HK-2 (cell line): ENCODE measurements at regions not wholly inside any gene's neighbourhood (a gene's known extent, or its start where the extent isn't known, plus 50 kb on each side); places are given as distances from the start of the nearest gene placed in this dataset.

Experiments
- DNase-seq: peaks from one replicate; pipeline ENCODE4 v3.0.0-alpha.2; 2018; ENCODE audit not compliant: unreplicated experiment

DNA sequence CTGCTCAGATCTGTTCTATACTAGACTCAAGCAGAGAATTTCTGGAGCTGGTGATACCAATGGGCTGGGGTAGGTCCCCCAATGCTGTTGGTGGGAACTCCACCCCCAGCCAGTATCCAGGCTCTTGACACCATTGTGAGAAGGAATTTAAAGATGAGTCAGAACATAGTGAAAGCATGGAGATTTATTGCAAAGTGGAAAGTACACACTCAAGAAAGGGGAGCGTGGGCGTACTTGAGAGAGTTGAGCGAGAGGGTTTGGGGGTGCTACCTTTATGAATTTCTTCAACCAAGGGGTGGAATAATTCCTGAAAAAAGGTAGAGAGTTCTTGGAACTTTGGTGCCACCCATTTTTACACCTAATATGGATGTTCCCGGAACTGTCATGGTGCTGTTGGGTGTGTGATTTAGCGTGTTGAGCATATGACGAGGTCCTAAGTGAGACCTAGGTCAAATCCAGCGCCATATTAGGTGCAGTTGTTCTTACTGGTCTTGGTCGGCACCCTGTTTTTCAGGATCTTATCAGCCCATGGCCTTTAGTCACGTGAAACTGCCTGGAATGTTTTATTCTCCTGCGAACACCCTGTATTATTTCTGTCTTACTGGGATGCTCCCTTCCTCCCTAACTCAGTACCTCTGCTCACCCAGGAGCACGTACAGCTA is 122.0 kb upstream of the AHR start:
- no peak for DNase-seq

- no peak for DNase-seq
Observed at GRCh38 chr7:17178545-17178944, 119.9 kb upstream of the AHR start.

DNA sequence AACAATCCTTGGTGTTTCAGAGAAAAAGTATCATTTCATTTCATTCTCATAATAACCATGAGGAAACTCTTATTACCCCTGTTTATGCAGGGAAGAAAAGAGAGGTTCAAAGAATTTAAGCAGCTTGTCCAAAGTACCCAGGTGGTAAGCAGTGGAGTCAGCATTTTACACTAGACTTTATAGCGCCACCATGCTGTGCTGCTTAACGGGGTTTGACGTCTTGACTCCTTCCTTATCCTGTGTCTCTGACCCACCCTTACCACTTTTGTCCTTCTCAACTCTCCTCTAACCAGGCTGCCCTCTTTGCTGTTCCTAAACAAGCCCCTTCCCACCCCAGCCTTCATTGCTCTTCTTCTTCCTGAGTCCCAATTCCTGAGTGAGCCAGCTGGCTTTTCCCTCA is 117.0 kb upstream of the AHR start:
- DNase-seq: no peak

DNA sequence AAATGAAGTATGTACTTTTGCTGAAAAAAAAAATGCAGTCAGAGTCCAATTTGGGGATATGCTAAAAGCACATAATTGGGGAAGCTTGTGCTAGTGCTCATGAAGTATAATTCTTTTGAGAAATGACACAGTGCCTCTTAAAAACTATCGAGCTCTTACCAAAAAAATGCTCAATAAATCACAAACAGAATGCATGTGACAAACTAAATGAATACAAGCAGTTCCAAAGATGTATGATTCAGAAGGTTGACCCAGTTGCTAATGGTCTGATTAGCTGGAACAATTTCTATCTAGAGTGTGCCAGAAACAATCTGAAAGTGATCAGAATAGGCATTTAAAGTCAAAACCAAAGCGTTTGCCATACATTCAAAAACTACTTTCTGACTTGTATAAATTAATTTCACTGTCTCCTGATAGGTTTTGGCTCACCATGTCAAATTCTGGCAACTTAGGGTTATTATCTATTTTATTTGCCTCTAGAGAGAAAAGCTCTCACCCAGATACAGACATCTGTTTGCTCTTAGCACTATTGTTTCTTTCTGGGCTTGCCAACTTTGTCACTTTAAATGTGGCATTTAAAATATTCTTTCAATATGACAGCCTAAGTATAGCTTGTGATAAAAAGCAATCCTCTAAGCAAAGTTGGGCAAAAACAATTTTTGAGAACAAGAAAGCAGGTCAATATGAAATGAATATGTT is 114.7 kb upstream of the AHR start:
- DNase-seq: no peak

GRCh38 chr7:17184805-17185689 is 113.4 kb upstream of the AHR start:
- DNase-seq: no peak

DNA sequence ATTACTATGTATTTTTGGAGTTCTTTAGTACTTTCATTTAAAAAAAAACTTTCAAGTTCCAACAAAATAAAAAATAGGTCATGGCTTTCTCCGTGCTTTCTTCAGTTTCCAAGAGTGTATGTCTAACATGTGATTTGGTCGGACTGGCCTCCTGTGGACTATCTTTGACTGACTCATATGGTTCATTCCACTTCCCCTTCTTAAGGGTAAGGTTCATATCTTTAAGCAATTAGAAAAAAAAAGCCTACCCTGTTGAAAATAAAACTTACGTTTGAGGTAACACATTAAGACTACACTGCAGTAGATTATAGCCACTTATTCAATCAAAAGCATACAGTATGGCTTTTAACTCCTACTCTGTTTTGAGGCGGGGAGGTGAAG is 112.8 kb upstream of the AHR start:
- no peak for DNase-seq

DNA sequence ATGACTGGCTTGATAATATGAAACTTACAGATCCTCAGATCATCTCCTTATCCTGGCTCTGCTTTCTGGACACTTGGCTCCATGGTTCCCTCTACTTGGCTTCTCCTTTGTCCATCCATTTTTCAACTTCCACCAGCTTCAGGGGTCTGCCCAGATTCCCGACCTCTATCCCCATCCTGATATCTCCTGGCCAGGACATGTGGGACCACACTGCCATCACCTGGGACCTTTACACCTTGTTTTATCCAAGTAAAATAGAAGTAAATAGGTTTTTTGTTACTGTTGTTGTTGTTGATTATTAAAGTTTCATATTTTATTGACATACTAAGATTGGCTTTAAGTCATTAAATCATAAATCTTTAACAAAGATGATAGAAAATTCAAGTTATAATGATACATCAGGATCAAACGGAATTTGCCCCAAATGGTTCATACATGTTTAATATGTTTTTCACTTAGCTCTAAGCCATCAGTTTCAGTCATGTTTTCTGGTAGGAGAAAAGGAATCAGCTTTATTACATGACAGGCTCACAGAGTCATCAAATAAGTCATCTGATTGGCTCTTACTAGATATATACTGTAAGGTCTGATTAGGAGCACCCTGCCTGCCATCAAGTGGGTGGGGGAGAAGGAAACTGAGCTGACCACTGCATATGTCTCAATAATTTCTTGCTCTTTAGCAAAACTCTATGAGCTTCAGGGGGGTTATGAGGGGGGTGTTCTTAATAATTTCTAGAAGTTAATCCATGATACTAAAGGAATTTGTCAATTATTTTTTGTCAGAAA is 111.5 kb upstream of the AHR start:
- DNase-seq: no peak

- no peak for DNase-seq
Observed at GRCh38 chr7:17194656-17195055, 103.8 kb upstream of the AHR start.

GRCh38 chr7:17195576-17195975 is 102.9 kb upstream of the AHR start:
- no peak for DNase-seq

- no peak for DNase-seq
Observed at GRCh38 chr7:17205910-17206309, 92.5 kb upstream of the AHR start.

GRCh38 chr7:17206349-17206905 is 92.0 kb upstream of the AHR start:
- DNase-seq: no peak

DNA sequence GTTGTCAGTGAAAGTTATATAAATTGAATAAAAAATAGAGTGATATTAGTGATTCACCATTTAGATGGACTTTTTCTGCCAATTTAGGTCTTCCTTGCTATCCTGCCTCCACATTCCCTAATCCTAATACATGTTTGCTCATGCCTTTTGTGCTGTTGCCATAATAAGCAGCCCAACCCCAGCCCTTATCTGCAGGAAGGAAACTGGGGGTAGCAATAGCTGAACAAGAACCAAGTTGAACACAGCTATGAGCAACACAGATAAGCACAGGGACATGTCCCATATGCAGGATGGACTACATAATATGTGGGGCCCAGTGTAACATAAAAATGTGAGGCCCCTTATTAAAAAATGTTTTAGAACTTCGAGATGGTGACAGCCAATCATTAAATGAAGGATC is 91.2 kb upstream of the AHR start:
- DNase-seq: no peak

DNA sequence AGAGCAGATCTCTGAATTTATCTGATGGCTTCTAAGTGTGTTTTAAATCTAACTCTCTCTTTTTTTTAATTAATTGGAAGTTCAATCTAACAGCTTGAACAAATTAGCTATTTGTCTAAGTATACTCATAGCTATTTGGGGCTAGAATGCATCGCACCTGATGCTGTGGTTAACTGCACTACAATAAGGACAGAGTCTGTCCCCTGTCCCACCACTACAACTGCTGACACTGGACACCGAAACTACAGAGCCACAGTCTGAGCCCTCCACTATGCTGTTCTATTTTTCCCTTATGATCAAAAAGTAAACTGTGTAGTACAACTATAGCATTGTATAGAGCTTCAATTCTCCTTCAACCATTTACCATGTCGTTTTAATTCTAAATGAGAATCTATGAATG is 89.4 kb upstream of the AHR start:
- DNase-seq: no peak

GRCh38 chr7:17211307-17211836 is 87.1 kb upstream of the AHR start:
- no peak for DNase-seq

DNA sequence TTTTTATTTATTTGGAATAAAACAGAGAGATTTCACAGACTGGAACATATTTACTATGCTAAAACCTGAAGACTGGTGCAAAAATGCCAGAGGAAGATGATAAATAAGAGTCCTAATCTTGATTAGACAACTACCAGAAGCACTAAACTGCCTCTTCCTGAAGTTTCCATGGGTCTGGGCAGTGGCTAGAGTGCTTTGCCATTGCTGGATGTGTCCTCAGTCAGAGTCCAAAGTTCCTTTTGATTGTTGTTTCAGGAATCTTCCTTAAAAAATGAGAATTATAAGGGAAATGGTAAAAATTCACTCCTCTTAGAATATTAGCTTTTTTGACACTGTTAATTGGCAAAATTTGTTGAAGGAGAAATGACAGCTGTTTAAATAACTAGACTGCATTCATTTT is 86.3 kb upstream of the AHR start:
- DNase-seq: no peak

DNA sequence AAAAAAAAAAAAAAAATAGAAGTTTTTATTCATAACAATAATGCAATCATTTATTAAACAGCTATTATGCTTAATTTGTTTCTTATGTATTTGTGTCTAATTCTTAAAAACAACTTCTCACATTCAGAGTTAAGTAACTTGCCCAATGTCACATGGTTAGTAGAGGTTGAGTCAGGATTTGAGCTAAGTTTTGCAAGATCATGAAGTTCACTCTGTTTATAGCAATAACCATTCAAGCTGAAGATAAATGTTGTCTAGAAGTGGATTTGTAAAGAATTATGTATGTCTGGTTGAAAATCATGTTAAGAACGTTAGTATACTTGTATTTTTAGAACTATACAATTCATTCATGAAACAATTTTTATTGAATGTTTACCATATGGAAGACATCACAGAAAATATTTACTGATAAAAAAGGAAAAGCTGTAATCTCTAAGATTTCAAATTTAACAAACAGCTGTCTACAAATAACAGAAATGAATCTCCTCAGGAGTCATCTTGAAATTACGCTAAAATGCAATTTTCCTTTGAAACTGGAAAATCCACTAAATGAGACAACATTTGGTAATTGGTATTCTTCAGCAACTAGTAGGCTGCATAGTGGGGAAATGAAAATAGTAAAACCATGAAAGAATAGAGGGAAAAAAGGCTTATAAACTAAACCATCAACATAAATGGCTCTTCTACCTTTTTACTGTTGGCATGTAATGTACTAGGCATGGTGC is 70.5 kb upstream of the AHR start:
- DNase-seq: no peak

DNA sequence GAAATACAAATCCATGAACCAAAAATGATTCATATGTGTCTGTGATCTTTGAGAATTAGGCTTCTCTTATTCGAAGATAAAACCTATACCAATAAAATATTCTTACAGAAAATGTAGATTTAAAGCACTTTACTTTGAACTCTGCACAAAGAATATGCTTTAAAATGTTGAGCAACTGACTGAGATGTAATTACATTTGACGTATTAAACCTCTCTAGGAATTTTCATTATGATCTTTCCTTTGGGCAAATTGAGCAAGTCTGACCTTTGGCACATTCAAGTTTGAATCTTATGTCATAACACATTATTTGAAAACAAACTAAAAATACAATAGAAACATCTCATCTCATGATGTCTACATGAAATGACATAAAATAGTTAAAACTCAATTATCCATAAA is 69.2 kb upstream of the AHR start:
- no peak for DNase-seq

DNA sequence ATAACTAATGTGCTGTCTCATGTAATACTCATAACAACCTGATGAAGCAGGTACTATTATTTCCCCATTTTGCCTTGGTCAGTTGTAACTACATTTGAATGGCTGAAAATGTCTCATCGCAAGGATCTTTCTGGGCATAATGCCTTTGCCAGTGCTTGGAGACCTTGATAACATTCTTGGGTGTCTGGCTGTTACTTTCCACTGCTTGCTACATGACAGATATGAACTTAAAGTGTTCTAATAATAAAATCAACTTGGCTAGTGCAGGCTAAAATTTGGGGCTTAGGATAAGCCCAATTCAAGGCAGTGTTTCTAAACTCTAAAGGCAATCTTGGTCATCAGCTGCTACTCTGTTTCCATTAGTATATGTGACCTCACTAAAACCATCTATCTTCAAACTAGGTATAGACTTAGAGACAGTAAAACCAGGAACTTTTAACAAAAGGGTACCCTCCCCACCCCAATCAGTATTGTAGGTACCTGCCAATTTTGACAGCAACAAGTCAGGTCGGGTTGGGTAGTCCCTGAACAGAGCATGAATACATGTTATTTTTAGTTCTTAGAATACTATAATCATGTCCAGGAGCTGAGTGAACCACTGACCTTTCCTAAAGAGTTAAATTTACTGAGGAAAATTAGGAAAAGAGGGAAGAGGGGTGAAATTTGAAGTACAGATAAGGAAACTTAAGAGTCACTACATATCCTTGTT is 68.2 kb upstream of the AHR start:
- DNase-seq: no peak

DNA sequence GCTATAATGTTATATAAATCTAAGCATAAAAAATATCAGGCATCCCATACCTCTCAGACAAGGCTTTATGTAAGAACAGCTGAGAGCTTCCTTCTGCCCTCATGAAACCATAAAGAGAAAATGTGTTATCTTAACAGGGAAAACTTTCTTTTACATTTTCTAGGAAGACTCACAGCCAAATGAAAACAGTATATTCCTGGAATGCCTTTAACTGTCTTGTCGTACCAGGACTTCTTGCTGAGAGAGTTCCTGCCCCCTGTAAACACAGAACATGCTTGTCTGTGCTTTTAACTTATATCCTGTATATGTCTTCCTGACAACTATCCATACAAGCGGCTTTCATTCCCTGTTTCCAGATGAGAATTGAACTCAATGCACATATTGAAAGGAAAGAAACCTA is 64.8 kb upstream of the AHR start:
- no peak for DNase-seq

DNA sequence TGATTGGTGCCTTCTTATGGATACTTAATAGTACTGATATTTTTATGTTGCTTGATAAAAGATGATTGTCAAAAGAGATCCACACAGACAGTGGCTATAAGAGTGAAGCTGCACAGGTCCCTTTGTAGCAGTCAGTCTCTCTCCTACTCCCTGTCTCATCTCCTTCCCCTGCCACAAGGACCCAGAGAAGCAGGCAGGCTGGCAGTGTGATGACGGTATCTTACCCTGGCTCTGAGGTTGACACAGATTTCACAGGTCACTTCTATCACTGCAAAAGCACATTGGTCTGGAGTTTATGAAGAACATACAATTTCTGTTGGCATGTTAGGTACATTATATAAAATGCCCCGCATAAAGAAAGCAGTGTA is 64.4 kb upstream of the AHR start:
- peak; percentile 11 for DNase-seq
